Ishikawa (cell line): ENCODE measurements at regions not wholly inside any gene's neighbourhood (a gene's known extent, or its start where the extent isn't known, plus 50 kb on each side); places are given as distances from the start of the nearest gene placed in this dataset.

Experiments
- CEBPB ChIP-seq: IDR thresholded peaks from 2 replicates; pipeline ENCODE4 v1.6.1; 2012
- CREB1 ChIP-seq: IDR thresholded peaks from 2 replicates; pipeline ENCODE4 v1.6.1; 2012; ENCODE audit warnings: low read depth
- EGR1 ChIP-seq: IDR thresholded peaks from 2 replicates; pipeline ENCODE4 v1.6.1; 2012
- EP300 ChIP-seq: IDR thresholded peaks from 2 replicates; pipeline ENCODE4 v1.6.1; 2012; ENCODE audit warnings: borderline replicate concordance
- FOXM1 ChIP-seq: IDR thresholded peaks from 2 replicates; pipeline ENCODE4 v1.6.1; 2012; ENCODE audit warnings: low read depth, borderline replicate concordance
- MAX ChIP-seq: IDR thresholded peaks from 2 replicates; pipeline ENCODE4 v1.6.1; 2012
- NFIC ChIP-seq: IDR thresholded peaks from 2 replicates; pipeline ENCODE4 v1.6.1; 2012
- RAD21 ChIP-seq: IDR thresholded peaks from 2 replicates; pipeline ENCODE4 v1.6.1; 2012; ENCODE audit warnings: low read depth
- REST ChIP-seq: IDR thresholded peaks from 2 replicates; pipeline ENCODE4 v1.6.1; 2012; ENCODE audit warnings: low read depth, mild to moderate bottlenecking
- TAF1 ChIP-seq: IDR thresholded peaks from 2 replicates; pipeline ENCODE4 v1.6.1; 2012; ENCODE audit warnings: low read depth, mild to moderate bottlenecking
- TCF12 ChIP-seq: IDR thresholded peaks from 2 replicates; pipeline ENCODE4 v1.6.1; 2012; ENCODE audit warnings: low read depth
- TEAD4 ChIP-seq: IDR thresholded peaks from 2 replicates; pipeline ENCODE4 v1.6.1; 2012
- USF1 ChIP-seq: IDR thresholded peaks from 2 replicates; pipeline ENCODE4 v1.6.1; 2012
- YY1 ChIP-seq: IDR thresholded peaks from 2 replicates; pipeline ENCODE4 v1.6.1; 2012; ENCODE audit warnings: low read depth
- ZBTB7A ChIP-seq: IDR thresholded peaks from 2 replicates; pipeline ENCODE4 v1.6.1; 2012; ENCODE audit warnings: low read depth

GRCh38 chr18:41231681-41232080 is 723.4 kb upstream of the PIK3C3 start:
- TF ChIP-seq ZBTB7A (no peak), EP300 (no peak), REST (no peak), FOXM1 (no peak), EGR1 (no peak), RAD21 (no peak), NFIC (no peak), CEBPB (no peak)

DNA sequence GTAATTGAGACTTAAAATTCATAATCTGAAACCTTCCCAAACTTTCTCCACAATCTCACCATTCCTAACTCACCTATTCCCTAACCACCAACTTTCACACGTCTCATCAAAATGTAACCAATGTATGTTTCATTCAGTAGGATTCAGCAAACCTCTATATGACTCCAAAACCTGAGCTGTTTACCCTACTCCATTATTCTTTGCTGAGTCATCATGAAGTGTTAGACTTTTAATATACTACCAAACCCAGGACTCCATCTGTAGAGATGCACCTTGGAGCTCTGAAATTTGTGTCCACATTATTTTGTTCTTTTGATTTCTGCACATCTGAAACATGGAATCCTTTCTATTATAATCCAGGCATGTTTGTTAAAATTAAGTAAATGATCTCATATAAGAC is 727.0 kb upstream of the PIK3C3 start:
- TF ChIP-seq EP300: no peak
- no peak for TF ChIP-seq CEBPB
- no peak for TF ChIP-seq ZBTB7A
- no peak for TF ChIP-seq REST
- TF ChIP-seq FOXM1: no peak
- TF ChIP-seq TCF12: no peak
- no peak for TF ChIP-seq MAX
- TF ChIP-seq CREB1: no peak
- no peak for TF ChIP-seq TAF1
- TF ChIP-seq NFIC: no peak

DNA sequence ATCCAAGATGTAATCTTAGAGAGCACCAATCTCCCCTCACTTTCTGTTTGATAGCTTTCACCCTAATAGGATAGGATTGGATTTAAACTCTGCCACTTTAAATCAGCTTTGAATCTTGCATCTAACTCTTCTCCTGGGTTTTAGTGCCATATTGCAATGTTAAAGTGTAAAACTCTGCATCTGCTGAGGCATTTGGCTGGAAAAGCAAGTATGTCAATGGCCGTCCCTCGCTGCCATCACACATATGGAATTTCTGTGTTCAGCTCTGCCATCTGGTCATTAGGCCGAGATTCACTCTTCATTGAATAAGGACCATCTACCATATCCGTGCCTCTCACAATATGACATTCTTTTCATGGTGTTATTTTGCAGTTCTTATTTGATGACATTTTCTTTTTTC is 728.1 kb upstream of the PIK3C3 start:
- no peak for TF ChIP-seq EGR1
- TF ChIP-seq CREB1: no peak
- no peak for TF ChIP-seq CEBPB
- TF ChIP-seq NFIC: no peak
- no peak for TF ChIP-seq USF1
- TF ChIP-seq REST: no peak
- no peak for TF ChIP-seq EP300
- no peak for TF ChIP-seq ZBTB7A

DNA sequence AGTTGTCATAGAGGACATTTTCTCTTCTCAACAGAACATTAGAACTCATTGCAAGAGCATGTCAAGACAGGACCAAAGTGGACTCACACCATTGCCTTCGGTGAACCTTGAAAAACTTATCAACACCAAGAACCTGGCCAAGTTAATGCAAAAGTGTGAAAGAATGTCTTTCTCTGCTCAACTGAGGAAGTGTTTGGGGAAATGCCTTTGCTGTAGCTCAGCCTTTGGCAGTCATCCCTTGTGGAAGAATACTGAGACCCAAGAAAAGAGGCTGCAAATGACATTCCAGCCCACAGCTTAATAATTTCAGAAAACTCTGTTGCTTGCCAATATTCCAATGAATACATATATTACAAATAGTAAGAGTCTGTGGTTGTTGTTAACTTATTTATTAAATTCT is 728.8 kb upstream of the PIK3C3 start:
- TF ChIP-seq FOXM1: no peak
- TF ChIP-seq EP300: no peak
- TF ChIP-seq CEBPB: no peak
- no peak for TF ChIP-seq RAD21
- no peak for TF ChIP-seq USF1
- TF ChIP-seq NFIC: no peak
- no peak for TF ChIP-seq ZBTB7A
- no peak for TF ChIP-seq REST
- TF ChIP-seq YY1: no peak
- no peak for TF ChIP-seq TEAD4
- no peak for TF ChIP-seq EGR1
- no peak for TF ChIP-seq TAF1
- TF ChIP-seq CREB1: no peak
- TF ChIP-seq TCF12: no peak
